ENCODE measurements at regions not wholly inside any gene's neighbourhood (a gene's known extent, or its start where the extent isn't known, plus 50 kb on each side); places are given as distances from the start of the nearest gene placed in this dataset.

DNA sequence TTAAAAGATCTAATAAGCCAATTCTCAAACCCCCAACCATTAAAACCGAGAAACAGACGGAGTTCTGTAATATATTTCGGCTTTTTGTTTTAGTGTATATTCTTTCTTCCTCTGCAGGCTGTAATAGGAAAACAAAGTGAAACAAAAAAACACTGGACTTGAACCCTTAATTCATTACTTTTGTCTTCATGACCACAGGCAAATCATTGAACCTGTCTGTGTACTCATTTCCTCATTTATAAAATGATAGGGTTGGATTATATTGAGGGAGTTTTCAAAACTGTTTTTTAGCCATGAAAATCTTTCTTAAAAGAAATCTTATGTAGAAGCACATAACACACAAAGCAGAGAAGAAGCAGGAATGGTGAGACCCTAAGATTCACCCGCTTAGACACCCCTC, 278.8 kb downstream of the CD83 start:
- TF ChIP-seq POLR2A (IDR thresholded peaks at IDR 0.05; ENCODE audit: low read depth) = no peak
- TF ChIP-seq, protein P1, sequence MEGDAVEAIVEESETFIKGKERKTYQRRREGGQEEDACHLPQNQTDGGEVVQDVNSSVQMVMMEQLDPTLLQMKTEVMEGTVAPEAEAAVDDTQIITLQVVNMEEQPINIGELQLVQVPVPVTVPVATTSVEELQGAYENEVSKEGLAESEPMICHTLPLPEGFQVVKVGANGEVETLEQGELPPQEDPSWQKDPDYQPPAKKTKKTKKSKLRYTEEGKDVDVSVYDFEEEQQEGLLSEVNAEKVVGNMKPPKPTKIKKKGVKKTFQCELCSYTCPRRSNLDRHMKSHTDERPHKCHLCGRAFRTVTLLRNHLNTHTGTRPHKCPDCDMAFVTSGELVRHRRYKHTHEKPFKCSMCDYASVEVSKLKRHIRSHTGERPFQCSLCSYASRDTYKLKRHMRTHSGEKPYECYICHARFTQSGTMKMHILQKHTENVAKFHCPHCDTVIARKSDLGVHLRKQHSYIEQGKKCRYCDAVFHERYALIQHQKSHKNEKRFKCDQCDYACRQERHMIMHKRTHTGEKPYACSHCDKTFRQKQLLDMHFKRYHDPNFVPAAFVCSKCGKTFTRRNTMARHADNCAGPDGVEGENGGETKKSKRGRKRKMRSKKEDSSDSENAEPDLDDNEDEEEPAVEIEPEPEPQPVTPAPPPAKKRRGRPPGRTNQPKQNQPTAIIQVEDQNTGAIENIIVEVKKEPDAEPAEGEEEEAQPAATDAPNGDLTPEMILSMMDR (IDR thresholded peaks at IDR 0.05) = no peak
